ENCODE measurements at regions not wholly inside any gene's neighbourhood (a gene's known extent, or its start where the extent isn't known, plus 50 kb on each side); places are given as distances from the start of the nearest gene placed in this dataset.
"Not testable (repeated sequence)": the region's sequence is repeated elsewhere in the genome, so short reads cannot be mapped to it uniquely, and the experiment has no call there.

DNA sequence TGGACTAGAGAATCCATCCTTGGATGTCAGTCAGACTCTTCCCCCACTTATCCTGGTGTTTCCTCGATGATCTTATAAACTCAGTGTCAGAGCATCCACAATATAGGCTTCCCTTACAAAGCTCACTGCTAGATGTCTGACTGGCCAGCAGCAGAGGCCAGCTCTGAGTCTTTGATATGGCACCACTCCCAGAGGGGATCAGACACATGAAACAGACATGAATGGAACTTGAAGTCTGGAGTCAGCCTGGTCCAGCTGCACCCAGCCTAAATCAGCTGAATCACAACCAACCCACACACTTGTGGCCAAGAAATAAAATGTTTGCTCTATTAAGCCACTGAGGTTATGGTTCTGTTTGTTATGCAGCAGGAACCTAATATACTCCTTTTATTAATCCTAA is 129.6 kb upstream of the MED14 start:
- peak; percentile 5 for DNase-seq (ENCODE audit: low read depth)
- TF ChIP-seq CTCF (IDR thresholded peaks at IDR 0.05; ENCODE audit: insufficient read depth, low read depth, low read length, missing control alignments), result no peak
- H3K4me3 ChIP-seq (ENCODE audit: low read length), result no peak overlapping the region

DNA sequence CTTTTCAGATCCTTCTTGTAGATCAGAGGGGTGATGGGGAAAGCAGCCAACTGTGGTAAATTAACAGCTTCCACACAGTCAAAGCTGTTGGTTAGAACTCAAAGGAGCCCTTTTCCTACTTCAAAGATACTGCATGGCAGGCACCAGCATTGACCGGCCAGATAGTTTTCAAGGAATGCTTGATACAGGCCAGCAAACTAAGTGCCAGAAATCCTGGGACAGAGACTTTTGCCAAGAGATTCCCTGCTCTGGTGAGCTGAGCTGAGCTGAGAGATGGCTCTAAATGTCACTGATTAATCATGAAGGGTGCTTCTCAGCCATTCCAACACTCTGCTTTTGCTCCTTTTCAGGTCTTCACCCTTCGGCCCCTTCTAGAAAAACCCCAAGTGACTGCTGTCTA is 131.6 kb upstream of the MED14 start:
- DNase-seq (ENCODE audit: low read depth), result no peak
- TF ChIP-seq CTCF (IDR thresholded peaks at IDR 0.05; ENCODE audit: insufficient read depth, low read depth, low read length, missing control alignments), result no peak
- H3K4me3 ChIP-seq (ENCODE audit: low read length), result no peak overlapping the region

GRCh38 chrX:40867352-40867751 is 132.0 kb upstream of the MED14 start:
- TF ChIP-seq CTCF (IDR thresholded peaks at IDR 0.05; ENCODE audit: insufficient read depth, low read depth, low read length, missing control alignments), result no peak
- peak; percentile 76 for DNase-seq (ENCODE audit: low read depth)
- H3K4me3 ChIP-seq (ENCODE audit: low read length), result no peak overlapping the region

DNA sequence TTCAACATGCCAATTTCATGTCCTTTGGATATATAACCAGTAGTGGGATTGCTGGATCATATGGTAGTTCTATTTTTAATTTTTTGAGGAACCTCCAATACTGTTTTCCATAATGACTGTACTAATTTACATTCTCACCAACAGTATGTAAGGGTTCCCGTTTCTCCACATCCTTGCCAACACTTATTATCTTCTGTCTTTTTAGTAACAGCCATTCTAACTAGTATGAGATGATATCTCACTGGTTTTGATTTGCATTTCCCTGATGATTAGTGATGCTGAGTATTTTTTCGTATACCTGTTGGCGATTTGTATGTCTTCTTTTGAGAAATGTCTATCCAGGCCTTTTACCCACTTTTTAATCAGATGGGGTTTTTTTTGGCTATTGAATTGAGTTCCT is 133.5 kb upstream of the MED14 start:
- no peak for TF ChIP-seq CTCF (IDR thresholded peaks at IDR 0.05; ENCODE audit: insufficient read depth, low read depth, low read length, missing control alignments)
- no peak overlapping the region for H3K4me3 ChIP-seq (ENCODE audit: low read length)
- no peak for DNase-seq (ENCODE audit: low read depth)

GRCh38 chrX:40870982-40871381 is 135.6 kb upstream of the MED14 start:
- not testable (repeated sequence) for DNase-seq (ENCODE audit: low read depth)

GRCh38 chrX:40871385-40872082 is 136.2 kb upstream of the MED14 start:
- peak; percentile 56 for DNase-seq (ENCODE audit: low read depth)
- H3K4me3 ChIP-seq (ENCODE audit: low read length), result no peak overlapping the region
- no peak for TF ChIP-seq CTCF (IDR thresholded peaks at IDR 0.05; ENCODE audit: insufficient read depth, low read depth, low read length, missing control alignments)

More at GRCh38 chrX:40870982-40871381, 135.6 kb upstream of the MED14 start:
- not testable (repeated sequence) for H3K4me3 ChIP-seq (ENCODE audit: low read length)

DNA sequence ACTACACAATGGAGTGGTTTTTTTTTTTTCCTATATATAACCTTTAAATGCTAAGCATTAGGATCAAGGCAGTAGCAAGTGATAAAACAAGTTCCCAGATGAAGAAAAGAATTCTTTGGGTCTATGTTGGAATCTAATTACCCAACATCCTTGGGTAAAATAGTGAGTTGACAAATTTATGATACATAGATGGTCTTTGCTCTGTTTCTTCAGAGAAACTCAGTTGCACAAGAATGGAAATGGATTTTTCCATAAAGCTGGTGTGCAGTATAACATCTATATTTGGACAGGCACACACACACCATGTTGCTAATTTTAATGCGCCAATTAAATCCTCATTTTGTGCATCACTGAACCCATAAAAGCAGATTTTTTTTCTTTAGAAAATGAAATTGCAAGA is 137.0 kb upstream of the MED14 start:
- H3K4me3 ChIP-seq (ENCODE audit: low read length), result no peak overlapping the region
- TF ChIP-seq CTCF (IDR thresholded peaks at IDR 0.05; ENCODE audit: insufficient read depth, low read depth, low read length, missing control alignments), result no peak
- no peak for DNase-seq (ENCODE audit: low read depth)
